ENCODE measurements at regions not wholly inside any gene's neighbourhood (a gene's known extent, or its start where the extent isn't known, plus 50 kb on each side); places are given as distances from the start of the nearest gene placed in this dataset.

- TF ChIP-seq CTCF (conservative IDR thresholded peaks at IDR 0.05) (no peak), ZFX (IDR thresholded peaks at IDR 0.05) (no peak)
These were observed 197.7 kb upstream of the CRY1 start for GRCh38 chr12:107291018-107291417.
